HG03457 (cell line): ENCODE measurements at regions not wholly inside any gene's neighbourhood (a gene's known extent, or its start where the extent isn't known, plus 50 kb on each side); places are given as distances from the start of the nearest gene placed in this dataset.

Experiments
- ATAC-seq: cut with Tn5 transposase; IDR thresholded peaks from one replicate; pipeline ENCODE4 v1.9.1; 2021; ENCODE audit warnings: moderate number of reproducible peaks; ENCODE audit not compliant: unreplicated experiment

DNA sequence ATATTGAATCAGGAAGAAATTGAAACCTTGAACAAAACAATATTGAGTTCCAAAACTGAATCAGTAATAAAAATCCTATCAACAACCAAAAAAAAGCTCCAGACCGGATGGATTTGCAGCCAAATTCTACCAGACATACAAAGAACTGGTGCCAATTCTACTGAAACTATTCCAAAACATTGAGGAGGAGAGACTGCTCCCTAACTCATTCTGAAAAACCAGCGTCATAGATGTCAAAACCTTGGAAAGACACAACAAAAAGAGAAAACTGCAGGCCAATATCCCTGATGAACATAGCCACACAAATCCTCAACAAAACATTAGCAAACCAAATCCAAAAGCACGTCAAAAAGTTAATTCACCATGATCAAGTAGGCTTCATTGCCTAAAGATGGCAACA is 353.8 kb downstream of the TMEM135 start:
- no peak for ATAC-seq

DNA sequence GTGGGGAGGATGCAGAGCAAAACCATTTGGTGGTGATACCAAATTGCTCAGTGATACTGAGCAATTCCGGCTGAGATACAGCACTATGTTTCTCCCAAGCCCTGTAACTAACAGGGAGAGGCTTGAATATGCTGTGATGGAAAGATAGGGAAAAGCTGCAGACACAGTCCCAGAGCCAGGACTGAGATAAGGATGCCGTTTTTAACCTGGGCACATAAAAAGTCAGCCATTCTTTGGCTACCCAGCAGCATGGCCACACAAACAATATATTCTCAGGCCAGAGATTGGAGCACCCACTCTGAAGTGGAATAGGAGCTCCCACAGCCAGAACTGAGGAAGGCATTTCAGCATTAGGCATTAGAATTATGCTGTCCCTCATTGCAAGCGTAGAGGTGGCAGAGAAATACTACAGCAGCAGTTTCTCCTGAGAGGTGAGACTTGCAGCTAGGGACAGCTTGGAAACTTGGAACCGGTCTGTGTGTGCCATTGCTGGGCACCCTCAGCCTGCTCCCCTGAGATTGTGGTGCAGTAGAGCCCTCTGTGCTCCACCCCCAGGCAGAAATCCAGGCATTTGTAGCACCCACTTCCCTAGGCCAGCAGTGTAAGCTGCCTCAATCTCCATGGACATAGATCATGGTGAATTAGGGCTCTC is 346.5 kb downstream of the TMEM135 start:
- ATAC-seq = no peak

DNA sequence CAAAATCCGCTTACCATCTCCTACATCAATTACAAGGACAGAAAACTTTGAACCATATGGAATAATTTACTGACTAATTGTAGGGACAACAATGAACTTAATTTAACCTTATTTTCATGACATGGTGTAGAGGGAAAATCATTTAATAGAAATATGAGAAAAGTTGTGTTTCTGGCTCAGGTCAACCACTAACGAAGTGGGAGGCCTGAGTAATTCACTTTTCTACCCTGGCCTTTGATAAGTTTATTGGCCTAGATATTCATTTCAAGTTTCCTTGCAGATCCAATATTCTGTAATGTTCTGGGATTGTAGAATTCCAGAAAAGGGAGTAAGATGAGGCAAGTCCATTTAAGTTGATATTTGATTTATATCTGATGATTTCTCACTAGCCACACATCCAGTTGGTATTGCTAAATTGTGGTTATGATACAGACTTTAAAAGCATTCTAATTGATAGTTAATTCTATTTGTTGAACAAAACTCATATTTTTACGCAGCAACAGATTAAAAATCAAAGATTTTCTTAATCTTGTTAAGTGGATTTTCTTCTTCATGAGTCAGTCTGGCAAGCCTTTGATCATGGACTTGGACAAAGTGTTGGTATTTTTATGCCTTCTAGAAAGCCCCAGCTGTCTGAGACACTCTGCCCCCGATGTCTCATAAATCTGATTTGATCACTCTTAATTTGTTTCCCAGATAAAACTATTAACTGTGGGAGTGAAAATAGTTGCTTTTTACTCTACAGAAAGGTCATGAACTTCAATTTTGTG is 336.5 kb downstream of the TMEM135 start:
- no peak for ATAC-seq
